Vagina (tissue), 2 donors: ENCODE measurements at regions not wholly inside any gene's neighbourhood (a gene's known extent, or its start where the extent isn't known, plus 50 kb on each side); places are given as distances from the start of the nearest gene placed in this dataset.

Experiments used
- POLR2A ChIP-seq, 2 donors: fragments of 450-650 bp; IDR thresholded peaks; one replicate each; pipeline ENCODE4 v1.6.1; 2017; ENCODE audit warnings: antibody characterized with exemption in 2 of 2, mild to moderate bottlenecking in 2 of 2, moderate library complexity in 2 of 2
- POLR2AphosphoS5 ChIP-seq, 2 donors: sonication (generic); formaldehyde crosslinking; IDR thresholded peaks; one replicate each; pipeline ENCODE4 v1.9.0; 2017; ENCODE audit warnings: antibody characterized with exemption in 2 of 2, mild to moderate bottlenecking in 2 of 2, low read depth in 1 of 2; ENCODE audit not compliant: insufficient read depth in 1 of 2
- TF ChIP-seq, protein P1 (sequence below), 3 experiments: fragments of 450-650 bp in 2 of 3; fragments of 200-600 bp in 1 of 3; sonication (generic) in 1 of 3; IDR thresholded peaks; one replicate each; pipeline ENCODE4 v1.5.1; 2017 to 2019; ENCODE audit warnings: antibody characterized with exemption in 3 of 3, mild to moderate bottlenecking in 2 of 3, moderate library complexity in 2 of 3

DNA sequence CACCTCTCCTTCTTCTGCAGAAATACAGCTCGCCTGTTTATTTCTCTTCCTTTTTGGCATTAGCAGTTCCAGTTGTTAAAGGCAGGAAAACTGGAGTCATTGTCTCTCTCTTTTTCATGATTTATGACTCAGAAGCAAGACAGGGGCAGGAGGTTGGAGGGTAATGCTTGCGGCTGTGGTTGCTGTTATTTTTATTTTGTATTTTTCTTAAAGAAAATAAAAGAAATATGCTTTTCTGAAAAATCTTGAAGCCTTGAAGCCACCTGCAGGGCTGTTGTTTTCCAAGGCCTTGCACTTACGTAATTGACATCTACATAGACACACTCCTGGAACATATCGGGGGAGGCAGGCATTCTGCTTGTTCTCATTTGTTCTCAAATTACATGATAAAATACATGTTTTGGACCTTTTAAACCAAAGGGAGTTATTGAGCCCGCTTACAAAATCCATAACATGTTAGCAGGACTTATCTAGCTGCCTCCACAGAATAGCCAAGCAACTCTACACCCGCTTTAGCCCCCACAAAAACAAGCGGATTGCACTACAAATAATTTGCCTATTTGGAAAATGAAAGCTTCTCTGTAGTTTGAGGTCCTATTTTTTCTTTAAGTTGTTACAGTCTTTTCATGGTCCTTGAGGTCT, 1004.6 kb upstream of the NR2F2 start:
- TF ChIP-seq, protein P1, sequence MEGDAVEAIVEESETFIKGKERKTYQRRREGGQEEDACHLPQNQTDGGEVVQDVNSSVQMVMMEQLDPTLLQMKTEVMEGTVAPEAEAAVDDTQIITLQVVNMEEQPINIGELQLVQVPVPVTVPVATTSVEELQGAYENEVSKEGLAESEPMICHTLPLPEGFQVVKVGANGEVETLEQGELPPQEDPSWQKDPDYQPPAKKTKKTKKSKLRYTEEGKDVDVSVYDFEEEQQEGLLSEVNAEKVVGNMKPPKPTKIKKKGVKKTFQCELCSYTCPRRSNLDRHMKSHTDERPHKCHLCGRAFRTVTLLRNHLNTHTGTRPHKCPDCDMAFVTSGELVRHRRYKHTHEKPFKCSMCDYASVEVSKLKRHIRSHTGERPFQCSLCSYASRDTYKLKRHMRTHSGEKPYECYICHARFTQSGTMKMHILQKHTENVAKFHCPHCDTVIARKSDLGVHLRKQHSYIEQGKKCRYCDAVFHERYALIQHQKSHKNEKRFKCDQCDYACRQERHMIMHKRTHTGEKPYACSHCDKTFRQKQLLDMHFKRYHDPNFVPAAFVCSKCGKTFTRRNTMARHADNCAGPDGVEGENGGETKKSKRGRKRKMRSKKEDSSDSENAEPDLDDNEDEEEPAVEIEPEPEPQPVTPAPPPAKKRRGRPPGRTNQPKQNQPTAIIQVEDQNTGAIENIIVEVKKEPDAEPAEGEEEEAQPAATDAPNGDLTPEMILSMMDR (IDR thresholded peaks at IDR 0.05) = no peak
- TF ChIP-seq POLR2AphosphoS5 (IDR thresholded peaks at IDR 0.05; ENCODE audit: insufficient read depth in 1 of 2, low read depth in 1 of 2) (no peak), POLR2A (IDR thresholded peaks at IDR 0.05) (no peak)
